WTC11 (cell line): ENCODE measurements at regions not wholly inside any gene's neighbourhood (a gene's known extent, or its start where the extent isn't known, plus 50 kb on each side); places are given as distances from the start of the nearest gene placed in this dataset.

Experiments used
- CBFB ChIP-seq: sonication (generic); formaldehyde crosslinking; IDR thresholded peaks from 2 replicates; pipeline ENCODE4 v1.8.1; 2022; ENCODE audit warnings: mild to moderate bottlenecking, low read depth, missing genetic modification reagents
- JUN ChIP-seq: sonication (generic); formaldehyde crosslinking; IDR thresholded peaks from 2 replicates; pipeline ENCODE4 v1.8.0; 2023; ENCODE audit warnings: mild to moderate bottlenecking, missing genetic modification reagents
- KAT7 ChIP-seq: sonication (generic); formaldehyde crosslinking; IDR thresholded peaks from 2 replicates; pipeline ENCODE4 v1.8.1; 2023; ENCODE audit warnings: missing genetic modification reagents, mild to moderate bottlenecking, borderline replicate concordance
- NFE2L1 ChIP-seq: sonication (generic); formaldehyde crosslinking; IDR thresholded peaks from 2 replicates; pipeline ENCODE4 v1.8.1; 2023; ENCODE audit warnings: missing genetic modification reagents
- NFYB ChIP-seq: sonication (generic); formaldehyde crosslinking; conservative IDR thresholded peaks from 2 replicates; pipeline ENCODE4 v1.8.0; 2022; ENCODE audit warnings: low read depth, missing genetic modification reagents
- NR2C2 ChIP-seq: sonication (generic); formaldehyde crosslinking; IDR thresholded peaks from 2 replicates; pipeline ENCODE4 v1.8.0; 2022; ENCODE audit warnings: mild to moderate bottlenecking, missing genetic modification reagents
- SOX15 ChIP-seq: fragments of 250-450 bp; sonication (Bioruptor Pico); IDR thresholded peaks from 2 replicates; pipeline ENCODE4 v1.9.0; 2021; ENCODE audit warnings: mild to moderate bottlenecking
- SP1 ChIP-seq: sonication (generic); formaldehyde crosslinking; conservative IDR thresholded peaks from 2 replicates; pipeline ENCODE4 v1.8.1; 2022; ENCODE audit warnings: missing genetic modification reagents
- ZBTB43 ChIP-seq: sonication (generic); formaldehyde crosslinking; IDR thresholded peaks from 2 replicates; pipeline ENCODE4 v1.8.1; 2023; ENCODE audit warnings: mild to moderate bottlenecking, missing genetic modification reagents
- TF ChIP-seq, protein P1 (sequence below): fragments of 200-600 bp; IDR thresholded peaks from 2 replicates; pipeline ENCODE4 v1.8.0; 2022; ENCODE audit warnings: antibody characterized with exemption
- TF ChIP-seq, protein P2 (sequence below): sonication (generic); formaldehyde crosslinking; IDR thresholded peaks from 2 replicates; pipeline ENCODE4 v1.8.0; 2022; ENCODE audit warnings: mild to moderate bottlenecking, missing genetic modification reagents
- TF ChIP-seq, protein P3 (sequence below): sonication (generic); formaldehyde crosslinking; IDR thresholded peaks from 2 replicates; pipeline ENCODE4 v1.8.0; 2022; ENCODE audit warnings: mild to moderate bottlenecking, missing genetic modification reagents

GRCh38 chr12:92400006-92400405, 254.4 kb upstream of the BTG1 start:
- TF ChIP-seq, protein P1, sequence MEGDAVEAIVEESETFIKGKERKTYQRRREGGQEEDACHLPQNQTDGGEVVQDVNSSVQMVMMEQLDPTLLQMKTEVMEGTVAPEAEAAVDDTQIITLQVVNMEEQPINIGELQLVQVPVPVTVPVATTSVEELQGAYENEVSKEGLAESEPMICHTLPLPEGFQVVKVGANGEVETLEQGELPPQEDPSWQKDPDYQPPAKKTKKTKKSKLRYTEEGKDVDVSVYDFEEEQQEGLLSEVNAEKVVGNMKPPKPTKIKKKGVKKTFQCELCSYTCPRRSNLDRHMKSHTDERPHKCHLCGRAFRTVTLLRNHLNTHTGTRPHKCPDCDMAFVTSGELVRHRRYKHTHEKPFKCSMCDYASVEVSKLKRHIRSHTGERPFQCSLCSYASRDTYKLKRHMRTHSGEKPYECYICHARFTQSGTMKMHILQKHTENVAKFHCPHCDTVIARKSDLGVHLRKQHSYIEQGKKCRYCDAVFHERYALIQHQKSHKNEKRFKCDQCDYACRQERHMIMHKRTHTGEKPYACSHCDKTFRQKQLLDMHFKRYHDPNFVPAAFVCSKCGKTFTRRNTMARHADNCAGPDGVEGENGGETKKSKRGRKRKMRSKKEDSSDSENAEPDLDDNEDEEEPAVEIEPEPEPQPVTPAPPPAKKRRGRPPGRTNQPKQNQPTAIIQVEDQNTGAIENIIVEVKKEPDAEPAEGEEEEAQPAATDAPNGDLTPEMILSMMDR: no peak
- TF ChIP-seq NR2C2 (CRISPR knock-in tag) (no peak), CBFB (CRISPR knock-in tag) (no peak), SOX15 (no peak), ZBTB43 (CRISPR knock-in tag) (no peak), SP1 (no peak), NFE2L1 (CRISPR knock-in tag) (no peak), JUN (no peak), NFYB (CRISPR knock-in tag) (no peak), KAT7 (CRISPR knock-in tag) (no peak)
- TF ChIP-seq, protein P2, sequence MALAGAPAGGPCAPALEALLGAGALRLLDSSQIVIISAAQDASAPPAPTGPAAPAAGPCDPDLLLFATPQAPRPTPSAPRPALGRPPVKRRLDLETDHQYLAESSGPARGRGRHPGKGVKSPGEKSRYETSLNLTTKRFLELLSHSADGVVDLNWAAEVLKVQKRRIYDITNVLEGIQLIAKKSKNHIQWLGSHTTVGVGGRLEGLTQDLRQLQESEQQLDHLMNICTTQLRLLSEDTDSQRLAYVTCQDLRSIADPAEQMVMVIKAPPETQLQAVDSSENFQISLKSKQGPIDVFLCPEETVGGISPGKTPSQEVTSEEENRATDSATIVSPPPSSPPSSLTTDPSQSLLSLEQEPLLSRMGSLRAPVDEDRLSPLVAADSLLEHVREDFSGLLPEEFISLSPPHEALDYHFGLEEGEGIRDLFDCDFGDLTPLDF (CRISPR knock-in tag): no peak
- TF ChIP-seq, protein P3, sequence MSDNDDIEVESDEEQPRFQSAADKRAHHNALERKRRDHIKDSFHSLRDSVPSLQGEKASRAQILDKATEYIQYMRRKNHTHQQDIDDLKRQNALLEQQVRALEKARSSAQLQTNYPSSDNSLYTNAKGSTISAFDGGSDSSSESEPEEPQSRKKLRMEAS (CRISPR knock-in tag): no peak
